ENCODE measurements at regions not wholly inside any gene's neighbourhood (a gene's known extent, or its start where the extent isn't known, plus 50 kb on each side); places are given as distances from the start of the nearest gene placed in this dataset.

- no peak overlapping the region for H3K27ac ChIP-seq
- DNase-seq (ENCODE audit: low spot score): no peak
- no peak for TF ChIP-seq CTCF (conservative IDR thresholded peaks at IDR 0.05; ENCODE audit: low read depth)
- ChIA-PET CTCF (no interaction called here), POLR2A (ENCODE audit: low non-redundant PET) (no interaction called here)
These were observed 629.8 kb upstream of the IGFBP3 start for GRCh38 chr7:46550864-46551263.

GRCh38 chr7:46549892-46550639, 629.0 kb upstream of the IGFBP3 start:
- CTCF ChIA-PET: interaction anchor here (0.5 to 0.8 kb wide), 2 partner anchors 588 to 669 kb away, joined by 3 read pairs; no protein-coding TSS in a partner anchor
- POLR2A ChIA-PET (ENCODE audit: low non-redundant PET): no interaction called here
- TF ChIP-seq CTCF (conservative IDR thresholded peaks at IDR 0.05; ENCODE audit: low read depth): no peak
- no peak for DNase-seq (ENCODE audit: low spot score)
- no peak overlapping the region for H3K27ac ChIP-seq

- TF ChIP-seq CTCF (conservative IDR thresholded peaks at IDR 0.05; ENCODE audit: low read depth): no peak
- POLR2A ChIA-PET (ENCODE audit: low non-redundant PET): no interaction called here
- CTCF ChIA-PET: interaction anchor here (0.6 to 0.8 kb wide), 2 partner anchors 589 to 626 kb away, joined by 3 to 5 read pairs; no protein-coding TSS in a partner anchor
- no peak for DNase-seq (ENCODE audit: low spot score)
- no peak overlapping the region for H3K27ac ChIP-seq
These were observed 628.3 kb upstream of the IGFBP3 start for GRCh38 chr7:46549347-46549746.

GRCh38 chr7:46547044-46547443, 626.0 kb upstream of the IGFBP3 start:
- no peak for TF ChIP-seq CTCF (conservative IDR thresholded peaks at IDR 0.05; ENCODE audit: low read depth)
- CTCF ChIA-PET: no interaction called here
- POLR2A ChIA-PET (ENCODE audit: low non-redundant PET): no interaction called here
- H3K27ac ChIP-seq: no peak overlapping the region
- DNase-seq (ENCODE audit: low spot score): no peak

- POLR2A ChIA-PET (ENCODE audit: low non-redundant PET): no interaction called here
- peak; percentile 65 for DNase-seq (ENCODE audit: low spot score)
- H3K27ac ChIP-seq: no peak overlapping the region
- no peak for TF ChIP-seq CTCF (conservative IDR thresholded peaks at IDR 0.05; ENCODE audit: low read depth)
- CTCF ChIA-PET: interaction anchor here (0.6 kb wide), 1 partner anchor 590 kb away, joined by 3 read pairs; no protein-coding TSS in a partner anchor
These were observed 624.7 kb upstream of the IGFBP3 start for GRCh38 chr7:46545790-46546189.

- no peak for TF ChIP-seq CTCF (conservative IDR thresholded peaks at IDR 0.05; ENCODE audit: low read depth)
- POLR2A ChIA-PET (ENCODE audit: low non-redundant PET): no interaction called here
- no peak overlapping the region for H3K27ac ChIP-seq
- peak; percentile 55 for DNase-seq (ENCODE audit: low spot score)
- CTCF ChIA-PET: no interaction called here
These were observed 623.4 kb upstream of the IGFBP3 start for GRCh38 chr7:46544396-46545008.

Data from RWPE1 (cell line).